Myocyte (in vitro differentiated cells): ENCODE measurements at regions not wholly inside any gene's neighbourhood (a gene's known extent, or its start where the extent isn't known, plus 50 kb on each side); places are given as distances from the start of the nearest gene placed in this dataset.

Source experiments
- DNase-seq: peaks from one replicate; pipeline ENCODE4 v3.0.0-alpha.2; 2012; ENCODE audit warnings: low read depth

- DNase-seq, result peak; percentile 7
Measured at GRCh38 chr13:73365252-73365651, 306.4 kb downstream of the KLF5 start.

GRCh38 chr13:73364736-73365135, 305.9 kb downstream of the KLF5 start:
- no peak for DNase-seq

GRCh38 chr13:73358606-73359095, 299.8 kb downstream of the KLF5 start:
- DNase-seq, result no peak

- no peak for DNase-seq
Measured at GRCh38 chr13:73355134-73355533, 296.3 kb downstream of the KLF5 start.

- peak; percentile 58 for DNase-seq
Measured at GRCh38 chr13:73351730-73352129, 292.9 kb downstream of the KLF5 start.

GRCh38 chr13:73341748-73342147, 282.9 kb downstream of the KLF5 start:
- peak; percentile 43 for DNase-seq

GRCh38 chr13:73340069-73340468, 281.3 kb downstream of the KLF5 start:
- no peak for DNase-seq

GRCh38 chr13:73339086-73339485, 280.3 kb downstream of the KLF5 start:
- DNase-seq, result no peak

- DNase-seq, result no peak
Measured at GRCh38 chr13:73338389-73338788, 279.6 kb downstream of the KLF5 start.

GRCh38 chr13:73337532-73337931, 278.7 kb downstream of the KLF5 start:
- DNase-seq, result no peak

- no peak for DNase-seq
Measured at GRCh38 chr13:73336773-73337172, 278.0 kb downstream of the KLF5 start.

- DNase-seq, result no peak
Measured at GRCh38 chr13:73335944-73336343, 277.1 kb downstream of the KLF5 start.

GRCh38 chr13:73335210-73335609, 276.4 kb downstream of the KLF5 start:
- peak; percentile 61 for DNase-seq

- DNase-seq, result peak; percentile 18
Measured at GRCh38 chr13:73334445-73334844, 275.6 kb downstream of the KLF5 start.

GRCh38 chr13:73331556-73331955, 272.8 kb downstream of the KLF5 start:
- DNase-seq, result no peak

GRCh38 chr13:73329355-73329754, 270.6 kb downstream of the KLF5 start:
- no peak for DNase-seq

- DNase-seq, result no peak
Measured at GRCh38 chr13:73327579-73327978, 268.8 kb downstream of the KLF5 start.

GRCh38 chr13:73325723-73326558, 267.1 kb downstream of the KLF5 start:
- DNase-seq, result no peak

- DNase-seq, result no peak
Measured at GRCh38 chr13:73324842-73325722, 266.3 kb downstream of the KLF5 start.

- no peak for DNase-seq
Measured at GRCh38 chr13:73323615-73324014, 264.8 kb downstream of the KLF5 start.

GRCh38 chr13:73321043-73321442, 262.2 kb downstream of the KLF5 start:
- DNase-seq, result no peak

GRCh38 chr13:73317140-73317539, 258.3 kb downstream of the KLF5 start:
- DNase-seq, result no peak
